ENCODE measurements at regions not wholly inside any gene's neighbourhood (a gene's known extent, or its start where the extent isn't known, plus 50 kb on each side); places are given as distances from the start of the nearest gene placed in this dataset.

GRCh38 chr21:35236090-35236489, 187.0 kb upstream of the RUNX1 start:
- peak in 1 of 2 experiments; percentile 19 for DNase-seq

- peak; percentile 47 to 59 for DNase-seq
These were observed 185.6 kb upstream of the RUNX1 start for GRCh38 chr21:35234725-35235124.

- no peak for DNase-seq
These were observed 184.7 kb upstream of the RUNX1 start for GRCh38 chr21:35233756-35234155.

GRCh38 chr21:35232545-35233176, 183.6 kb upstream of the RUNX1 start:
- no peak for DNase-seq

DNA sequence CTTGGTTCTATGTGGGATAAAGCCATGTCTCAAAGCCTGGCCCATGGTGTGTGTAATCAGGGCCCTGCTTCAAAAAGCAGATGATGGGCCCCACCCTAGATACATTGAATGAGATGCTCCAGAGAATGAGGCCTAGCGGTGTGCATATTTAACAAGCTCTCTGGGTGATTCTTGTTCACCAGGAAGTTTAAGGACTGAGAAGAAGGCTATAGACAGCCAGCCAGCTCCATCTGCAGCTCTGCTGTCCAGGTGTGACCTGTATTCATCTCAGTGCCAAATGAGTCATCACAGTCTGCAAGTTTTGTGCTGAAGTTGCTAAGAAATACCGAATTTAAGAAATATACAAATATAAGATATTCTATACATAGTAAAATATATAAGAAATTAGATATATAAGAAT, 182.0 kb upstream of the RUNX1 start:
- no peak for DNase-seq

GRCh38 chr21:35229290-35229689, 180.2 kb upstream of the RUNX1 start:
- DNase-seq: no peak

DNA sequence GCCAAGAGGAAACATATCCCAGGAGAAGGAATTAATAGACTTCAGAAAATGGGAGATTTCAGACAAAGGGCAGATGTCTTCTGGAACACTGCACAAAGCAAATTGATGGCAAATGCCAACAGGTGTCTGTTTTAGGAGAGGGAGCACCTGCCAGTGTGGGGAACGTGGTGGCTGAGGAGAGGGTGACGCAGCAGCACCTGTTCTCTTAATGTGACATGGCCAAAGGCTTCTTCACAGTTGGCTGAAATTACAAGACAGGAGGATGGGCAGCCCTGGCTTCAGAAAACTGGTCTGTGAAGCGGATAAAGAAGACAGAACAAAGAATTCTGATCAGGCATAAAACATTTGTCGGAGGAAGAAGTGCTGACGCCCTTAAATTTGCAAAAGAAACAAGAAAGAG, 178.7 kb upstream of the RUNX1 start:
- DNase-seq: no peak

DNA sequence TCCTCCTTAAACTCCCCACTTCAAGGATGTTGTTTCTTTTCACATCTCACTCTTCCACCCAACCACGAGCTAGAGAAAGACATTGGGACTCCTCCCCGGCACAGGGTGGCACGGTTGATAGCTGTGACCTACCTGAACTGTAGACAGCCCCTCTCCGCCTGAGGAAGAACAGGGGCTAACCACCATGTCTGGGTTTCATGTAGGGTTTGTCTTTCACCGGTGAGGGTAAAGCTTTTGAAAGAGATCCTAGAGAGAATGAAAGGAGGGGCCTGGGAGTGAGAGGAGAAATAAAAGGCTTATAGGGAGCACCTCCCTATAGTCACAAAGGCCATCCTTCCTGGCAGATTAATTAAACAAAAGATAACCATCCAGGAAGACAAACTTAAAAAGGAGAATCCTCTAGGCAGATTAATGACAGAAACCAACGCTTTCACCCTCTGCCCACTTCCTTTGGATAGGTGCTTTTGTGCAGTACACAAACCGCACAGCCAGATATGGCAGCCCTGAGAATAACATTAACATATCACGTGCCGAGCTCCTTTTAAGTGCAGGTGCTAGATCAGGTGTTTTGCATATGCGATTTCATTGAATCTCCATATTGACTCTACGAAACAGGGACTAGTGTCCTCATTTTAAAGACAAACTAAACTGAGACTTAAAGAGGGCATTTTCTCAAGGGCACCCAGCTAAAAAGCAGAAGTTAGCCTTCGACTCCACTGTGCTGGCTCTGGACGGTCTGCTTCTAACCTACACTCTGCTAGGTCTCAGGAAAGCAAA, 178.1 kb upstream of the RUNX1 start:
- DNase-seq: peak; percentile 84 to 86

GRCh38 chr21:35226328-35226727, 177.2 kb upstream of the RUNX1 start:
- no peak for DNase-seq

GRCh38 chr21:35225573-35225972, 176.5 kb upstream of the RUNX1 start:
- DNase-seq: no peak

GRCh38 chr21:35223480-35224156, 174.5 kb upstream of the RUNX1 start:
- no peak for DNase-seq

- peak; percentile 52 to 55 for DNase-seq
These were observed 173.4 kb upstream of the RUNX1 start for GRCh38 chr21:35222541-35222941.

DNA sequence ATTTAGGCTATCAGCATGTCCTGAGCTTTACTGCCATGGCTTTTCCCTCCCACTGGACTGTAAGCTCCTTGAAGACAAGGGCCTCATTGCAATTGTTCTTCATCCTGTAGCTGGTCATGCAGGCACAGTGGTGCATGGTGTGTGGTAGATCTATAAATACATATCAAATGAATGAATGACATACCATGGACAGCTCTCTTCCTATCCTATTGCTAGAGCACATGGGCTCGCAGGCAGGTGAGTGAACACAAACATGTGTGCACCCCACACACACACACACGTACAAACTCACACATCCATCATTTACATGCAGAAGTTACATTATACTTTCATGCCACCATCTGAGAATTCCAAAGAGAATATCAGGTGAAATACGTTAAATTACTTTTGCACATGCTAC, 172.9 kb upstream of the RUNX1 start:
- peak; percentile 8 to 55 for DNase-seq

DNA sequence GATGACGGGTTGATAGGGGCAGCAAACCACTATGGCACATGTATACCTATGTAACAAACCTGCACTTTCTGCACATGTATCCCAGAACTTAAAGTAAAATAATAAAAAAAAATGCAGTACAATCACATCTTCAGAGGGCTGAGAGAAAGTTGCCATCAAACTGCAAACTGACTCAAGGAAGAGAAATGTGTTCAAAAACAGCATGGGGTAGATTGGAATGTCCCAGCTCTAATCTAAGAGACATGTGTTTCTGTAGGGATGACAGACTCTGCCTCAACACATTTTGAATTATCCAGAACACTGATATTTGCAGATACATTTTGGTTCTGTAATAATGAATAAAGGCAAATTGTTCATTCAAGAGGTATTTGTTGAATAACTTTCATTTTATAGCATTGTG, 171.2 kb upstream of the RUNX1 start:
- no peak for DNase-seq

DNA sequence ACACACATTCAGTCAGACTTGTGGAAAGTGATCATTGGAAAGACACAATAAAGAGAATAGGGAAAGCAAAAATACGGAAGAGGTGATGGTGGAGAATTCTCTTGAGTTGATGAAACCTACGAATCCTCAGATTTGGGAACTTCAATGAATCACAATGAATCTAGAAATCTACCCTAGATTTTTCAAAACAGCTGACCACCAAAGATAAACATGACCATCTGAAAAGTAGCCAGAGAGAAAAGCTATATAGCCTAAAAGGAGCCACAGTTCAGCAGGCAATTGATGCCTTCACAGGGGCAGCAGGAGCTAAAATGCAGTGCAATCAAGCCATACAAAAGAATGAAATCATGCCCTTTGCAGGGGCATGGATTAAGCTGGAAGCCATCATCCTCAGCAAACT, 170.6 kb upstream of the RUNX1 start:
- DNase-seq: no peak

- DNase-seq: no peak
These were observed 170.2 kb upstream of the RUNX1 start for GRCh38 chr21:35219291-35219690.

GRCh38 chr21:35217504-35218060, 168.5 kb upstream of the RUNX1 start:
- DNase-seq: no peak

DNA sequence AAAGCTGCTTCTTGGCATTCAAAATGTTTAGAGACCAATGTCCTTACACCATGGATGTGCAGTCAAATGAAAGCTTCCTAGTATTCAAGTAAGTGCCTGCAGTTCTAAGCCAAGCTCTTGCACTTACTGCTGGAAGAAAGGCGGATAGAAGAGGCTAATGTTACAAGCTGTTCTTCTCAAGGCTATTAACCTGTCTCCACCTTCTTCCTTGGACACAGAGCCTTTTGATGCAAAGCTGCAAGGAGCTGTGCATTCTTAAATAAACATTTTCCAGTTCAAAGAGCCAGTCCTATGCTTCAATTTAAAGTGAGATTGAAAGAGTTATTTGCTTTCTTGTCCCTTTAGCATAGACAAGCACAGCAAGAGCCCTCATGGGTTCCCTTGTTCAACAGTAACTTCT, 167.9 kb upstream of the RUNX1 start:
- DNase-seq: no peak

DNA sequence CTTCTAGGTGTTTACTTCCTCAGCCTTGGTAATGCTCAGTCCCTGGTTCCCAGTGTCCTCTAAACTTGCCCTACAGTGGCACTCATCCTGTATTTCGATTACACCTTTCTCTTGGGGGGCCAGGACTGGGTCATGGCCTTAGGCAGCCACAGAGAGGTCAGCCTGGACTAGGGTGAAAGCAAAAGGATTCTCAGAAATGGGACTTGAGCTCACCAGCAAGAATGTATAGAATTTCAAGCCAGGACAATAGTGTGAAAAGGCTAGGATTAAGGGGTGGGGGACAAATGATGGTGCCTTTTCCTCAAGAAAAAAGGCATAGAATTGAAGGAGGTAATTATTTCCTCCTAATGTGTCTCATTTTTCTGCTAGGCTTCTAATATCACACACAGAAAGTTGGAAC, 166.8 kb upstream of the RUNX1 start:
- no peak for DNase-seq

DNA sequence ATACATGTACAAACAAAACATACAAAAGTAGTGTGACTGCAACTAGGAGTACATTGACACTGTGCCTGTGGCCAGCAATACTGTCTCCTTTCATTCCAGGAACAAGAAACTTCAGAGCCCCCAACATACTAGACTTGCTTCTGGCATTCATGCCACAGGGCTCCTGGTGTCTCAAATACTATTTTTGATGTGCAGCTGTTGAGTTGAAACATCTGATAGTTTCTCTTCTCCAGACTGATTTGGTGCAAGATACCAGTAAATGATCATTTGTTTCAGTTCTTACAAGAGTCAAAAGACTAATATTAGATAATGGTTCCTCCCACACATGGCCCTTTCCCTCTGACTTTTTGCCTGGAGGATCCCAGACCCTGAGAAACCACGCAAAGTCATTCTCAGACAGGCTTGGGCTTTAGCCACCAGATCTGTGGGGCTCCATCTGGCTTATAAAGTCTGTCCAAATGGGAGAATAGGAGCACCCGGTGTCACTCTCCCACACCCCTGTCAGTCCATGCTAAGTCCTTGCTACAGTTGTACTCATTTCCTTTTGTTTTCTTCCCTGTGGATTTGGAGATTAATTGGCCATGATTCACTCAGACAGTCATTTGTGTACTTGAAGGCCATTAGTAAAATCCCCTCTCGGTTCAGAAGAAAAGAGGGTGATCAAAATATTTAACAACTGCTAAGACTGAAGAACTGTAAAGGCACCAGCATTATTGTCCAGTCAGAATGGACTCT, 163.5 kb upstream of the RUNX1 start:
- no peak for DNase-seq

GRCh38 chr21:35211782-35212181, 162.7 kb upstream of the RUNX1 start:
- DNase-seq: no peak

GRCh38 chr21:35210093-35210492, 161.0 kb upstream of the RUNX1 start:
- no peak for DNase-seq

Measured in Kasumi-1 (cell line).